Testis (tissue), 2 donors: ENCODE measurements at regions not wholly inside any gene's neighbourhood (a gene's known extent, or its start where the extent isn't known, plus 50 kb on each side); places are given as distances from the start of the nearest gene placed in this dataset.
"Not testable (repeated sequence)": the region's sequence is repeated elsewhere in the genome, so short reads cannot be mapped to it uniquely, and the experiment has no call there.

Experiments
- DNase-seq: peaks from one replicate; pipeline ENCODE4 v3.0.0-alpha.2; 2019
- H3K27ac ChIP-seq, 2 donors: fragments of 200-600 bp; sonication (generic); one replicate each; pipeline ENCODE4 v1.5.1; 2019
- H3K27me3 ChIP-seq: fragments of 200-600 bp; sonication (generic); one replicate; pipeline ENCODE4 v1.5.1; 2019
- H3K36me3 ChIP-seq: fragments of 200-600 bp; sonication (generic); one replicate; pipeline ENCODE4 v1.5.1; 2017; ENCODE audit warnings: low read depth; ENCODE audit errors: missing control alignments
- H3K4me1 ChIP-seq: fragments of 200-600 bp; sonication (generic); one replicate; pipeline ENCODE4 v1.5.1; 2019
- H3K4me3 ChIP-seq, 2 donors: fragments of 200-600 bp; sonication (generic); one replicate each; pipeline ENCODE4 v1.5.1; 2017 to 2019
- H3K9me3 ChIP-seq: fragments of 200-600 bp; sonication (generic); one replicate; pipeline ENCODE4 v1.5.1; 2017
- CTCF ChIP-seq, 3 experiments: fragments of 450-650 bp in 2 of 3; fragments of 200-600 bp in 1 of 3; sonication (generic) in 1 of 3; IDR thresholded peaks; one replicate each; pipeline ENCODE4 v1.5.1; 2016 to 2019; ENCODE audit warnings: antibody characterized with exemption in 3 of 3, mild to moderate bottlenecking in 2 of 3, moderate library complexity in 1 of 3
- POLR2A ChIP-seq: fragments of 450-650 bp; IDR thresholded peaks from one replicate; pipeline ENCODE4 v1.6.1; 2017; ENCODE audit warnings: antibody characterized with exemption, mild to moderate bottlenecking, moderate library complexity
- WGBS, 2 donors: methylation state at CpG; one replicate each; pipeline ENCODE4 v1.1.5; 2018; 5-methylcytosine and 5-hydroxymethylcytosine counted together
- intact Hi-C: fragments of 100-400 bp; cut with DNase I; formaldehyde crosslinking; loops from one replicate; pipeline ENCODE4 v1.15.1; 2023; ENCODE audit warnings: low total_unique reads

- 22 to 59% methylated on average over 2 of the region's 2 CpGs for WGBS, 2 donors
- TF ChIP-seq POLR2A (no peak), CTCF (IDR thresholded peaks at IDR 0.05) (no peak)
- Histone ChIP-seq H3K36me3 (no peaks in the 10 kb centered on the region), H3K27me3 (no peaks in the 10 kb centered on the region), H3K9me3 (no peaks in the 10 kb centered on the region), H3K4me1 (no peaks in the 10 kb centered on the region), H3K4me3 (no peak overlapping the region), H3K27ac (no peak overlapping the region)
- intact Hi-C loops = no loop called here
- no peak for DNase-seq
These were observed 708.4 kb upstream of the FRG1 start for GRCh38 chr4:189232274-189232673.

GRCh38 chr4:189233754-189234153 lies 706.9 kb upstream of the FRG1 start:
- intact Hi-C loops, H3K27me3 ChIP-seq, H3K9me3 ChIP-seq, H3K4me3 ChIP-seq, H3K27ac ChIP-seq, H3K36me3 ChIP-seq, DNase-seq, H3K4me1 ChIP-seq: not testable (repeated sequence)
- 0% methylated on average over 1 of the region's 1 CpG; no CpG with 5 or more reads in 1 of the 2 donors for WGBS, 2 donors

- H3K4me1 ChIP-seq, H3K27ac ChIP-seq, DNase-seq, intact Hi-C loops, H3K4me3 ChIP-seq, H3K36me3 ChIP-seq, H3K27me3 ChIP-seq, H3K9me3 ChIP-seq: not testable (repeated sequence)
These were observed 705.7 kb upstream of the FRG1 start for GRCh38 chr4:189234948-189235347.

GRCh38 chr4:189235599-189235998 lies 705.1 kb upstream of the FRG1 start:
- intact Hi-C loops = no loop called here
- no peak for TF ChIP-seq CTCF (IDR thresholded peaks at IDR 0.05)
- TF ChIP-seq POLR2A = no peak
- Histone ChIP-seq H3K27ac (no peak overlapping the region), H3K9me3 (no peaks in the 10 kb centered on the region), H3K36me3 (no peaks in the 10 kb centered on the region), H3K4me3 (peak overlapping the region in 1 of 2 donors; percentile 41), H3K4me1 (no peaks in the 10 kb centered on the region), H3K27me3 (no peaks in the 10 kb centered on the region)
- WGBS, 2 donors = 91% methylated on average over 6 of the region's 6 CpGs; no CpG with 5 or more reads in 1 of the 2 donors
- no peak for DNase-seq

GRCh38 chr4:189236321-189236720 lies 704.4 kb upstream of the FRG1 start:
- DNase-seq, H3K27ac ChIP-seq, H3K4me1 ChIP-seq, H3K27me3 ChIP-seq, intact Hi-C loops, H3K9me3 ChIP-seq, H3K36me3 ChIP-seq: not testable (repeated sequence)
- H3K4me3 ChIP-seq = peak overlapping the region in 1 of 2 donors; percentile 41
- 82% methylated on average over 14 of the region's 28 CpGs; no CpG with 5 or more reads in 1 of the 2 donors for WGBS, 2 donors

GRCh38 chr4:189237340-189237739 lies 703.3 kb upstream of the FRG1 start:
- H3K36me3 ChIP-seq = no peaks in the 10 kb centered on the region
- no peaks in the 10 kb centered on the region for H3K27me3 ChIP-seq
- peak; percentile 20 for DNase-seq
- no peaks in the 10 kb centered on the region for H3K9me3 ChIP-seq
- no peak overlapping the region for H3K27ac ChIP-seq
- H3K4me3 ChIP-seq = peak overlapping the region in 1 of 2 donors; percentile 41
- TF ChIP-seq POLR2A = no peak
- no peak for TF ChIP-seq CTCF (IDR thresholded peaks at IDR 0.05)
- no peaks in the 10 kb centered on the region for H3K4me1 ChIP-seq
- intact Hi-C loops = no loop called here
- 81 to 85% methylated on average over 10 to 13 of the region's 13 CpGs for WGBS, 2 donors
